ENCODE measurements at regions not wholly inside any gene's neighbourhood (a gene's known extent, or its start where the extent isn't known, plus 50 kb on each side); places are given as distances from the start of the nearest gene placed in this dataset.

- TF ChIP-seq CTCF (IDR thresholded peaks at IDR 0.05; ENCODE audit: low read length) (no peak), EZH2 (IDR thresholded peaks at IDR 0.05; ENCODE audit: borderline replicate concordance, low read length) (no peak)
Observed at GRCh38 chr2:59378127-59378526, 1137.0 kb upstream of the FANCL start.

Measured in OCI-LY1 (cell line).